Fibroblast of mammary gland (primary cell): ENCODE measurements at regions not wholly inside any gene's neighbourhood (a gene's known extent, or its start where the extent isn't known, plus 50 kb on each side); places are given as distances from the start of the nearest gene placed in this dataset.
A peak's percentile ranks its signal among the peaks of the same experiment; 100 is the strongest.

Experiments used
- DNase-seq: peaks from one replicate; pipeline ENCODE4 v3.0.0-alpha.2; 2010; ENCODE audit warnings: low read depth
- H3K4me3 ChIP-seq: 2 replicates; pipeline ENCODE4 v1.5.1; 2011; ENCODE audit warnings: low read depth, mild to moderate bottlenecking, low read length, moderate library complexity; ENCODE audit not compliant: control insufficient read depth
- TF ChIP-seq, protein P1 (sequence below): conservative IDR thresholded peaks from 2 replicates; pipeline ENCODE4 v1.5.1; 2011; ENCODE audit warnings: low read depth, low read length, inconsistent platforms; ENCODE audit not compliant: control insufficient read depth, insufficient read depth

DNA sequence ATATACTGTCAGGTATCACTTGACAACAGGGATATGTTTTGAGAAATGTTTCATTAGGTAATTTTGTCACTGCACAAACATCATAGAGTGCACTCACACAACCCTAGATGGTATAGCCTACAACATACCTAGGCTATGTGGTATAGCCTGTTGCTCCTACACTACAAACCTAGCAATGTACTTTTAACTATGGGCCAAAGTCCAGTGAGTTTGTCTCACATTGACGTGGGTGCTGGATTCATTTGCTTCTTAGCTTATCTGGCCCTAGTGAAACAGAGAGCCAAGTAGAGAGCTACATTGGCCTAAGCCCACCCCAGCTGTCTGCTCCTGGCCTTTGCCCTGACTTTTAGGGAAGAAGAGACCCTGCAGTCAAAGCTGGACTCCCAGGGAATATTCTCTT is 180.7 kb upstream of the EGFLAM start:
- DNase-seq = no peak
- no peak overlapping the region for H3K4me3 ChIP-seq
- TF ChIP-seq, protein P1, sequence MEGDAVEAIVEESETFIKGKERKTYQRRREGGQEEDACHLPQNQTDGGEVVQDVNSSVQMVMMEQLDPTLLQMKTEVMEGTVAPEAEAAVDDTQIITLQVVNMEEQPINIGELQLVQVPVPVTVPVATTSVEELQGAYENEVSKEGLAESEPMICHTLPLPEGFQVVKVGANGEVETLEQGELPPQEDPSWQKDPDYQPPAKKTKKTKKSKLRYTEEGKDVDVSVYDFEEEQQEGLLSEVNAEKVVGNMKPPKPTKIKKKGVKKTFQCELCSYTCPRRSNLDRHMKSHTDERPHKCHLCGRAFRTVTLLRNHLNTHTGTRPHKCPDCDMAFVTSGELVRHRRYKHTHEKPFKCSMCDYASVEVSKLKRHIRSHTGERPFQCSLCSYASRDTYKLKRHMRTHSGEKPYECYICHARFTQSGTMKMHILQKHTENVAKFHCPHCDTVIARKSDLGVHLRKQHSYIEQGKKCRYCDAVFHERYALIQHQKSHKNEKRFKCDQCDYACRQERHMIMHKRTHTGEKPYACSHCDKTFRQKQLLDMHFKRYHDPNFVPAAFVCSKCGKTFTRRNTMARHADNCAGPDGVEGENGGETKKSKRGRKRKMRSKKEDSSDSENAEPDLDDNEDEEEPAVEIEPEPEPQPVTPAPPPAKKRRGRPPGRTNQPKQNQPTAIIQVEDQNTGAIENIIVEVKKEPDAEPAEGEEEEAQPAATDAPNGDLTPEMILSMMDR = no peak

DNA sequence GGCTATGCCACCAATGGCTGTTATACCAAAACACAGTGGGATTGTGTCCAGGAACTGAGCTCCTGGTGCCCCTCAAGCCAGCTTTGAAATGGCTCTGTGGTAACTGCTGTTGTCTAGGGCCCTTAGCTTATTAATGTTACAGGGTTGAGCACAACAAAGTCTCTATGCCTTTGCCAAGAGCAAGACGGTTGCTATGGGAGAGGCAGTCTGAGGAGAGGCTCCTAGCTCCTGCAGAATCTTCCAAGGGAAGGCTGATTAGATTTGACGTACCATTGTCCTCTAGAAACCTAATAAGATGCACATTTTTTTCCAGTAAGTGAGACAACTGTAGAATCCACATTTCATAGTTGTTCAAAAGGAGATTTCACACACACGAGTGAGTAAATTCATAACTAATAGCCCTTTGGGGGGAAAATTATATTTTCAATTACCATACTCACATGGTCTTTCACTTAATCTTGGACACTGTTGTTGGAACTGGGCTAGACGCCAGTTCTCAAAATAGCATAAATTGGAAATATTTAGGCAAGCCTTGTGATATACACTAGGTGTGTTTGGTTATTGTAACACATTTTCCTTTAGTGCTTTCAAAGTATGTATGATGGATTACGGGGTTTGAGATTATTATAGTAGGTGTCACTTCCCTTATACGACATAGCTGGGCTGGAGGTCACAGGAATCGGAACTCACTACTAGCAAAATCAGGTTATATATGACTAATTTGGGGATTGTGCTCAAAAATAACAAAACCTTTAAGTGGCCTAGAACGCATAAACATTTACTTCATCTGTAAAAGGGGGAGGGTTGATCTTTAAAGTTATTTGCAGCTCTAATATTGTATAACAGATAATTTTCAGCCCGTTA is 186.3 kb upstream of the EGFLAM start:
- H3K4me3 ChIP-seq = no peak overlapping the region
- DNase-seq = no peak
- TF ChIP-seq, protein P1 = no peak

DNA sequence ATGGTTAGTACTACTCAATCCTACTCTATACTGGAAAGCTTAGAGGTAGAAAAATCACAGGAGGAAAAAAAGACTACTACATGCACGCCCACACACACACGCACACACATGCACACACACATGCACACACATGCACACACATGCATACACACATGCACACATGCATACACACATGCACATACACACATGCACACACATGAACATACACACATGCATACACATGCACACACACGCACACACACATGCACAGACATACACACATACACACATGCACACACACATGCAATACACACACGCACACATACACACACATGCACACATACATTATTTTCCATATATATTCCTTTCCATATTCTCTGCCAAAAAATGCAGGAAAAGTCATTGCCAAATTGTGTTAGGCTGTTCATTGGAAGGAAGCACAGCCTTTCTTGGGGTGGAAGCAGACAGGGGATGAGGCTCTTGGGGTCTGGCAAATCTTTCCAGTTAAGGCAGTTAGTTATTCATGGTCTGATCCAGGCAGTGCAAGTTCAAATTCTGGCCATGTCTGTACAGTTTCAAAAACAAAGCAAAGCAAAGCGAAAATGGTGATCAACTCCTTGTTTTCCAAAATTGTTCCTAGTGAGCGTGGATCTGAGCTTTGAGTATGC is 187.9 kb upstream of the EGFLAM start:
- TF ChIP-seq, protein P1 = no peak
- H3K4me3 ChIP-seq = no peak overlapping the region
- no peak for DNase-seq

DNA sequence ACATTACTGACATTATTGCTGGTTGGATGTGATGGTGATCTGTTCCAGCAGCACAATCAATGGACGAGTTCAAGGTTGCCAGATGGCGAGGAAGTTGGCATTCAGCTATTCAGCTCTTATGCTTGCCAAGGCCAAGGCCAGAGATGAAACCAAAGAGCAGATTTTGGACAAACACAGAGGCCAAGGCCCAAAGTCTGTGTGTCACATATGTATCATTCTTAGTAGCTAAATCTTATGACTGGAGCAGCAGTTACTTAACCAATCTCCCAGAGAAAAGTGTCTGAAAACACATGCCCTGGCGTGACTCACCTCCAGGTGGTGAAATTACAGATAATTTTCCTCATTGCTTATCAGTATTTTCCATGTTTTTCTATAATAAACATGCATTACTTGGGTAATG is 189.0 kb upstream of the EGFLAM start:
- TF ChIP-seq, protein P1 = no peak
- no peak overlapping the region for H3K4me3 ChIP-seq
- DNase-seq = peak; percentile 11

DNA sequence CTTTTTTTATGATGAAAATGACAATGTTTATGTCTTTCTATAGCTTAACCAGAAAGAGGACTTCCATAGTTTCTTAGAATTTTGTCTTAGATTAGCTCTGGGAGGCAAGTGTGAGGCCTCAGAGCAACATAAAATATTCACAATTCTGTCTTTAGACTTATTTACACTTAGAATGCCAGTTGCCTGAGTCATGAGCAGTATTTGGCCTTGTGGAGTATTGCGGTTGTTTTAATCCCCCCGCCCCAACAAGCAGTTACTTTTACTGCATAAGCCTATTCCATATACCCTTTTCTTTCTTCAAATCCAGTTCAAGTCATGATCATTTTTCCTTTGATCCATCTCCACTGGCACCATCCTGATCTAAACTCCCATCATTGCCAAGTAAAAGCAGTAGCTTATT is 198.0 kb upstream of the EGFLAM start:
- TF ChIP-seq, protein P1 = no peak
- H3K4me3 ChIP-seq = no peak overlapping the region
- no peak for DNase-seq

DNA sequence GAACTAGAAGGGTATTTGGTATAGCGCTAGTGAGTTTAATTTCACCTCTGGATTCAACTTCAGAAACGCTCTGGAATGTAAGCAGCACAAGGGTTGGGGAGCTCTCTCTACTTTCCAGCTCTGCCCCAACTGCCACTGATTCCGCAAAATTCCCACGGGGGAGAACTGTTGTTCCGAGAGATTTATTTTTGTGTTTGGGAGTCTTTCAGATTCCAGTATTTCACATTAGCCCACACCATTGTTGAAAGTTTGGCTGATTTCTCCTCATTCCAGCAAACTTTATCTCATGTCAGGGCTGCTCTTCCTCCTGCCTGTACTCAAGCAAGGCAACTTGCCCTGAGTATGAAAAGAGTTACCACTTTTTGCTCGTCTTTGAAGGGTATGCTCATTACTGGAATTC is 198.5 kb upstream of the EGFLAM start:
- no peak for DNase-seq
- TF ChIP-seq, protein P1 = no peak
- H3K4me3 ChIP-seq = no peak overlapping the region
